NCI-H524 treated with DMSO at 0.1 percent for 48 hours (cell line): ENCODE measurements at regions not wholly inside any gene's neighbourhood (a gene's known extent, or its start where the extent isn't known, plus 50 kb on each side); places are given as distances from the start of the nearest gene placed in this dataset.

ENCODE experiments used
- DNase-seq: peaks from one replicate; lab custom pipeline; 2025; lab: John Stamatoyannopoulos, UW

DNA sequence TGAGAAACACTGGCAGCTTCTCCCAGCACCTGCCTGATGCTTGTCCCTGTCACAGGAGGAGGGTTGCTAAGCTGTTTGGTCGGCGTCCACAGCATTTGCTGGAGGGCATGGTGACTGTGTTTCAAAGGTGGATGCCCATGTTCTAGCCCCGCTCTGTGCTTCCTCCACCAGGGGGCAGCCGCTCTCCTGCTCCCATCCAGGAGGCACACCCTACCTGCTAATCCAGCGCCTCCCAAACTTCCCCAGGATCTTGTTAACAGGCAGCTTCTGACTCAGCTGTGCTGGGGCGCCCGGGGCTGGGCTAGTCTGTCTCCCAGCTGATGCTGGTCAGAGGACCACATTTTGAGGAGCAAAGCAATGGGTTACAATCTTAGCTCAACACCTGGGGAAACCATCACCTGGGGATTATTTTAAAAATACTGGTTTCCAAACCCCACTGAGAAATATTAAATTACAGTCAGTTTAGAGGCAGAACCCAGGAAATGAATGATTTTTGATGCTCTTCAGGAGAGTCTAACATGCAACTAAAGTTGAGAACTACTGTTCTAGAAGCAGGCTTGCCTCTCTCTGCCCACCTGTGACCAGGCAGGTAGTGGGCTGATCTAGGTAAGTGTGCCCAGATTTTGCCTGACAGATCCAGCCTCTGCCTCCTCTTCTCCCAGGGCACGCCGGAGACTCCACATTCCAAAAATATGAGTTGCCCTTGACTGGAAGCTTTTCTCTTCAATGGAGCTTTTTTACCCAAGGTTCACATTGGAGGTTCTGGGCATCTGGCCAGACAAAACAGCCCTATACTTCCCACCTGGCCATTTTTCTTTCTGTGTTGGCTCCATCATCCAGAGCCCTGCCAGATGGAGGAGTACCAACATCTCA lies 92.7 kb upstream of the GPR26 start:
- no peak for DNase-seq

DNA sequence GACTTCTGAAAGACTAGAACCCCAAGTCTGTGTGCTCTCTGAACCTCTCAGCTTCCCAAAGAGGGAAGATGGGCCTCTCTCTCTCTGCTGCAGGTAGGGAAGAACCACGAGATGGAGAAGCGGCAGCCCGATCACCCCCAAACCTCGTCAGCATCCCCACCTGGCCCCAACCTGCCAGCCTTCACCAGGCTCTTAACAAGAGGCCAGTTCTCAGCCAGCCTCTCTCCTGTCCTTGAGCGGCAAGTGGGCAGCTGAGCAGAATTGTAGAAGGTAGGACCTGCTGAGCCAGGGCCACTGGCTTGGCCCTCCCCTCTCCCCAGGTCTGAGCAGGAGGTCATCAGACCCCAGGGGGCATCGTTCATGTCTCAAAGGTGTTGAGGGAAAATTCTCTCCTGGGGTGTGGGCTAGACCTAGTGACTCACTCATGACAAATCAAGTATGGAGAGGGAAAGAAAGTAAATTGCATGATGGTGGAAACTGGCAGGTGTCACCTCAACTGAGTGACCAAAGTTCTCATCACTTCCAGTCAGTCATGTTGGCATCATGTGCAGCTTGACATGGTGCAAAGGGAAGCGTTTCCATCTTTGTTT lies 92.0 kb upstream of the GPR26 start:
- no peak for DNase-seq

DNA sequence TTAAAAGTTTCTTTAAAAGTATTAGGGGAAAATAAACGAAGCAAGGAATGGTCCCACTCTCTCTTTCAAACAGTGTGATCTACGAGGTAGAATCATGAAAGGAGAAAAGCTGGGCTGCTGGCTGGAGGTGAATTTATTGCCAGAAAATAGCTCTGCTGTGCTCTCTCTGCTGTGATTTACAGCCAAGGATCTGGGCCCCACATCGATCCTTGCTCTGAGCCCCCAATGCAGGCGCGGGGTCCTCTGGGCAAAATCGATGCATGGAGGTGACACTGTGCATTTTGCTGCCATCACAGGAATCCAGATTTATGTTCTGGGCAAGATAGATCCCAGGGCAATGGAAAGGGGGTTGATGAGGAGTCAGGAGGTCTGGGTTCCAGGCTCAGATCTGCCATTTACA lies 91.0 kb upstream of the GPR26 start:
- DNase-seq, result no peak

DNA sequence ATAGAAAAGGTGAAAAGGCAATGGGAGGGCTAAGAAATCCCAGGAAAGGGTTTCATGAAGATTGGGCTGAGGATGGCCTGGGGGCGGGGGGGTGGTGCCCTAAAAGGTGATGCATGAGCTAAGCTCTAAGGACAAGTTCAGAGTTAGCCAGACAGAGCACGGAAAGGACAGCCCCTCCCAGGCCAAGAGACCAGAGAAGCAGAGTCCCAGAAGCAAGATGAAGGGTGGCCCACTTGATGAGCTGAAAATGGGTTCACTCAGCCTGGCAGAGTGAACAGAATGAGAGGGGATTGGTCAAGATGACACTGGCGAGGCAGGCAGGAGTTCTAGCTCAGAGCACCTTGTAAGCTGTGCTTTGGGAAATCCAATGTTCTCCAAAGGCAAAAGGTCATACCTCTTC lies 89.4 kb upstream of the GPR26 start:
- no peak for DNase-seq

DNA sequence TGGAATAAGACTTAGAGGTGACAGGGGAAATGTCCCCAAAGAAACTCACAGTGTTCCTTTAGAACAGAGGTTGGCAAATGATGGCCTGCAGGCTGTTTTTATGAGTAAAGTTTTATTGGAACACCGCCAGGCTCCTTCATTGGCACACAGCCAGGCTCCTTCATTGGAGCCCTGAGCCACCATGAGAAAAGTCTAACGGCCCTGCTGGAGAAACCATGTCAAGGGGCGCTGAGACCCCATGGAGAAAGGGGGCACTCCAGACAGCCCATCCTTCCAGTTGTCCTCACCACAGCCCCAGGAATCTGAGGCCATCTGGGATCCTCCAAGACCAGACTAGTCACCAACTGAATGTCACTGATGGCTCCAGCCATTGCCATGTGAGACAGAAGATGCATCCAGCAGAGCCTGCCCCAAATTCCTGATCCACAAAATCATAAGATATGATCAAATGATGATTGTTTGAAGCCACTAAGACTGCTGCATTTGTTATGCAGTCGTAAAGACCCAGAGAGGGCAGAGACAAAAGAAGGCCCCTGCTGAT lies 88.2 kb upstream of the GPR26 start:
- DNase-seq, result no peak

DNA sequence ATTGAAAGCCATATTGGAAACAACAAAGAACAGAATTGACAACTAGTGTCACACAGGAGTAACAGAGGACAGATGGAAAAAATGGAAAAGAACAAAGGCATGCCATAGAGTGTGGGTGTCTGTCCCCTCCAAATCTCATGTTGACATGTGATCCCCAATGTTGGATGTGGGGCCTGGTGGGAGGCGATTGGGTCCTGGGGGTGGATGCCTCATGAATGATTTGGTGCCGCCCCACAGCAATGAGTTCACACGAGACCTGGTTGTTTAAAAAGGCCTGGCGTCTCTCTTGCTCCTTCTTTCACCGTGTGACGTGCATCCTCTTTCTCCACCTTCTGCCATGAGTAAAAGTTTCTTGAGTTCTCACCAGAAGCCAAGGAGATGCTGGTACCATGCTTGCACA lies 87.4 kb upstream of the GPR26 start:
- no peak for DNase-seq

DNA sequence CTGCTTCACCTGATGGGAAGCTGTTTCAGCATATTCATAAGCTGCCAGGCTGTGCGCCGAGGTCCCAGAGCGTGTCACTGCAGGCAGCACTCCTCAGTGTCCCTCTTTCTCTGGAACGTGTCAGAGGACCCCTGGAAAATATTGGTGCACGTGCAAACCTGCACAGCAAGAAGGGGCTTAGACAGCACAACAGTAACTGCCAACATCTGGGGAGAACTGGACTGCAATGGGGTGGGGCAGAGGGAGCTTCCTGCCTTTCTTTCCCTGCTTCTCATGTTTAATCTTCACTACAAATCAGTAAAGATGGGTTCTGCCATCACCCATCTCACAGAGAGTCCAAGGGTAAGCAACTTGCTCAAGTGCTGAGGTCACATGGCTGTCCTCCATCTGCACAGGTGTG lies 86.5 kb upstream of the GPR26 start:
- DNase-seq, result no peak

DNA sequence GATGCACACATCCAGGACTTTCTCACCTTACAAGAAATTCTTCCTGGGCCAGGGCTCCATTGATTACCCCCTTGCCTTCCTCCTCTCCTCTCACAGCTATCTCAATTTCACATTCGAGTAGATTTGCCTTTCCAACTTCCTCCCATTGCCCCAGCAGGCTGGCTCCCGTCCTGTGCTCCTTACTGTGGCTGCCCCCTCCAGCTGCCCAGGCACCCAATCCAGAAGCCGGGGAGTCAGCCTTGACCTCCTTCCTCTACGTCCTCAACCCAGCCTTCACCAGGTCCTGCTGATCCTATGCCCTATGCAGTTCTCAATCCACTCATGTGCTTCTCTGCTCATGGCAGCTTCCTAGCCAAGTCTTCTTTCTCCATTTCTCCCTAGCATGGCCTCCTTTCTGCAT lies 85.7 kb upstream of the GPR26 start:
- DNase-seq, result no peak

DNA sequence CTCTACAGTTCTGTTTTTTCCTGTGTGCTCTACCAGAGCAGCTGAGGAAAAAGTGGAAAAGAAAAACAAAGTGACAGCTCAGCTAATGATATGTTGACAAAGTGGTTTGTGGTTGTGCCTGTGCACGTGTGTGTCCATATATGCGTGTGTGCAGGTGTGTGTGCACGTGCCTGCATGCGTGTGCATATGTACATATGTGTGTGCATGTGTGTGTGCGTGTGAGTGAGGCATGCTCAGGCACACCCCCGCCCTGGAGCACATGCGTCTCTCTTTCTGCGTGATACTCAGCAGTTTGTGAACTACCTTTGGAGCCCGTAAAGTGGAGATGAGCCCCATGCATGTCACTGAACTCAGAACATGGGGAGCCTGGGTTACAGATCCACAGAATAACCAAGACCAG lies 84.5 kb upstream of the GPR26 start:
- no peak for DNase-seq

DNA sequence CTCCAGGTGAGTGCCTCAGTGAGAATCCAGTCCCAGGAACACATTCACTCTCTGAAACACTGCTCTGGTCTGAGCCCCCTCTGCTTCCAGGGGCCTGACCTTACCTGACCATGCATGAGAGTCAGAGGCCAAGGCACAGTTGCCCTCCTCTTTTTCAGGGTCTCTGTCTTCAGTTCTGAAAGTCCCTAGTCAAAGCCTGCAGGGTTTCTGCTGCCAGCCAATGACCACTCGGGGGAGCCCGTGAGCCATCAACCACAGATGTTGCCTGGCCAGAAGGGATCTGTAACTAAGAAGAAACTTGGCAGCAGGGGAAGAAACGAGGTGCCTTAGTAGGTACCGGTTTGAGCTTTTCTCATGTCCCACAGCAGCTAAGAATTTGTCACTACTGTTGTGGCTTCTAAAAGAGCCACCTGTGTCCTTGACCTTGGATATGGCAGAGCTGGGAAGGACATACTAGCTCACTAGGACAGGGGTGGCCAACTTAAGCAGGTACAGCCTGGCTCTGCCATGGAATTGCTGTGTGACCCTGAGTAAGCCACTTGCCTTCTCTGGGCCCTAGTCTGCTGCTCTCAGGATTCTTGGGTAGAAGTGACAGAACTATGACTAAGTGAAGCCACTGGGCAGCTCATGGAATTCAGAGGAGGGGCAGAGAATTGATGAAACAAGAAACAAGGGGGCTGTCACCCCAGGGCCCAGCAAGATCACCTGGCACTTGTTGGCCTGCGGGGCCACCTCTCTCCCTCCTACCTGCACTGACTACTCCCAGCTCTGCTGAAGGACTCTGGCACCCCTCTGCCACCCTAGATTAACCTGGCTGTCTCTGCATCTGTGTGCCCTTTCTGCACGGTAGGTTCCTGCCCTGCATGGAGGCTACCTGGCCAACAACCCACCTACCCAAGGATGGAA lies 83.8 kb upstream of the GPR26 start:
- no peak for DNase-seq

DNA sequence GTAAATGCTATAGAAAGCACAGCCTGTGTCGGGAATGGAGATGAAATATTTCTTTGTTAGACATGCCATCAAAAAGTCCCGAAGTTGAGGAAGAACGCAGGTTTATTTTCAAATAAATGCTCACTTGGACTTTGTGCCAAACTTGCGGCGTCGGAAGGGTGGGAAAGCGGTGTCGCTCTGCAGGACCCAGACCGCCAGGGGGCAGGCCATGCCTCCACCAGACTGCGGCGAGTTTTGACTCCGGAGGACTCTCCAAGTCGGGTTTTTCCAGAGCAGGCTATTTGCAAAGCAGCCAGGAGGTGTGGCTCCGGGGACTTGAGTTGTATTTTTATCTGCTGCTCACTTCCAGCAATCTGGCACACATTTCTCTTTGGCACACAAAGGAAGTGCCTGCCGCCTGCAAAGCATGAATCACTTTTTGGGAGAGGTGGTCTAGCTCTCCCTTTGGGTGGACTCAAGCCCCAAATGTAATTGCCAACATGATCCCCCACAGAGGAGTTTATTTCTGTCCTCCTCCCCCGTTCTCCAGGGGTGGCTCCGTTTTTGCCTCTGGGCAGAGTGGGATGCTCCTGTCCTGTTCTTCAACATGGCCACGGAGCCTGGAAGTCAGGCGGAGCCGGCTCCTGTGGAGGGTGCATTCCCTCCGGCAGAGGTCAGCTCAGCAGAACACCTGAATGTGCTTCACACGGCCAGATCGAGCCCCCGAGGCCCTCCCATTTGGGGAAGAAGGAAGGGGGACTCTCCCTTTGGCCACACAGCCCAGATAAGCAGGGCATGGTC lies 82.3 kb upstream of the GPR26 start:
- no peak for DNase-seq

DNA sequence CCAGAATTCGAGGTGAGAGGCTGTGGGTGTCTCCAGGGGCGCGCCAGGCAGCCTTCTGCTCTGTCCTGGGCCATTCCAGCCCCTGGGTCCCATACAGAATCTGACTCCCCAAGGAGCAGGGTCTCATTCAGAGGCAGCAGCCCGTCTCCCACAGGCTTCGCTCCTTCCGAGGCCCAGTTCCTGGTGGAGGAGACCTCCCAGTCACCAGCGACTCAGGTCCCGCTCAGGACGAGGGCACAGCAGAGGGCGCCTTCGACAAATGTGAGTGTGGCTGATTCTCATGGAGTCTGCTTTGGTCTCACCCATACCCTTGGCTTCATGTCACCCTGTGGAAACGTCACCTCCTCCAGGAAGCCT lies 81.8 kb upstream of the GPR26 start:
- DNase-seq, result no peak

DNA sequence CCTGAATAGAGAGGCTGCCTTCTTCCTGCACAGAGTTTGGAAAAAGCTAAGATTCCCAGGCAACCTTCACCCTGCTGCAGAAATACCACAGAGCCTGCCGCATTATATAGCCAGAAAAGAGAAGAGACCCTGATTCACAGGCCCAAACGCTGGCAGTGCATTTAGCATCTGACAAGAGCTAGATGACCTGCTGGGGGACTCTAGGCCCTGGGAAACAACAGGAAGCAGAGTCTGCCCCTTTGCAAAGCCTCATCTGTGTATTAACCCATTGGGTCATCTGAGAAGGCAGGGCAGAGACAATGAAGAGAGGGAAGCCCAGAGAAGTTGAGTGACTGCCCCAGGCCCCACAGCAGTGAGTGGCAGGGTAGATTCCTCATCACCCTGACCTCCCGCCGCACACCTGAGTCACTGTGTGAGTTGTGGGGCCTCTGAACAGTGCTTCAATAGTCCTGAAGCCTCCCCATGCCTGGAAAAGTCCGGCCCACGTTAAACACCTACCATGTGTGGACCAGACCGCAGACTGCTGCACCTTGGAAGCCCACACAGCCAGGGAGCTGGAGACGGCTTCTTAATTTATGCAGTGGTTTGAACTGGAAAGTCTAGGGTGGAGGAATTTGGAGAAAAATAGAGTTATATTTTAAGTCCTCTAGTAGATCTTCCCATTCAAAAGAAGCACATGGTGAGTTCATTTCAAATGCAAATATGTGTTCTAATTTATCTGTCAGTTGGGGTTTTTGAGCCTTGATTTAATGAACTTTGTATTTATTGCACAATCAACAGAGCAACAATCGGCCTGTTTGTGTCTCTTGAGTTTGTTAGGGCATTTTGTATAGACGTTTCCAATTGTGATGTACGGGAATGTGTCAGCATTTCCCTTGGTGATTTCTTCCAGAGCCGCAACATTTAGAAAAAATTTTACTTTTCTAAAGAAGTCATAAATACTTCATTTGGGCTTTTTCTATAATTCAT lies 80.4 kb upstream of the GPR26 start:
- DNase-seq, result no peak

DNA sequence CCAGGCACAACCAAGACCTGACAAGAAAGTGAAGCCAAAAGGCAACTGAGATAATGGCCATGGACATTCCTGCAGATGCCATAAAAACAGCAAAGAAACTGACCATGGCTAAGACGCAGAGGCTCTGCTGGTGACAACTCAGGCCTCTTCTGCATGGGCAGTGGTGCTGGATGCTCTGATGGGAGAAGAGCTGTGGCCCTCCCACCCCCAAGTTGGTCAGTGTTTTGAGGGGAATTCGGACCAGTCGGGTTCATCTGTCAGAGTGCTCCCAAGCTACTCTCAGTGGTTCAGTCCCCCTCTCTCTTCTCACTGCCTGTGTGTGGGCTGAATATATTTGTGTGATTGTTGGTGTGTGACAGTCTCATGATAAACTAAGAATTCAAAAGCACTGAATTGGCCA lies 79.0 kb upstream of the GPR26 start:
- no peak for DNase-seq

DNA sequence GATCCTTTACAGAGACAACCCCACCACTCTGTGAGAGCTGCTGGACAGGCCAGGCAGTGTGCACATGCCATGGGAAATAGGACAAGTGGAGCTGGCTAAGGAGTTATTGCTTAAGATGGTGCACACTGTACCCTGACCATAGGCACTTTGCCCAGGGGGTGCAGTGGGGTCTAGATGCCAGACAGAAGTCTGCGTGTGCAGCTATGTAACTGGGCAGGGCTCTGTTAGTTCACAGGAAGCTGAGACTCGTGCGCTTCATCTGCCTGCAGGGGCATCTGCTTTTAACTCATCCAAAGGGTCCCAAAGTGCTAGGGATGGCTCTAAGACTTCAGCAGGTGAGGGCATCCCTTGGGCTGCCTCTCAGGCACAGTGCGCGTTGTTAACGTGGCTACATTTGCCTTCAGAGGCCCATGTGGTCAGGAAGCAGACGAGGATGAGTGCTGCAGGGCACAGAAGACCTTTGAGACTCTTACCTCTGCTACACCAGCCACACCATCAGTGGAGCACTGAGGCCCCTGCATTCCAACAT lies 77.7 kb upstream of the GPR26 start:
- no peak for DNase-seq

DNA sequence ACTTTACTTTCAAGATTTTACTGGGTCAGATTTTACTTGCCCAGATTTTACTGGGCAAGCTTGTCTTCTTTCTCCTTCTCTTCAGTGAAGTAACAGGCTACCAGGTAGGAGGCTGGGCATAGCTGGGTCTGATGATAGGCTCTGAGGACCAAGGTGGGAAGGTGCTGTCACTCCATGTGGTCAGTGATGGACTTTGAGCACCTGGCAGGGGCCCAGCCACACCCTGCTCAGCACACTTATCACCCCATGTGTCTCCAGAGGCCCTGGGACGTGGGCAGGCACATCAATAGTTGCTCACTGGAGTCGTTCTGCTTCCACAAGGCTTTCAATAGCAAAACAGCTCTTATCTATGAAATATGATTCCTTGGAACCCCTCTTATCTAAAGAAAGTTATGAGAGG lies 70.5 kb upstream of the GPR26 start:
- DNase-seq, result no peak

DNA sequence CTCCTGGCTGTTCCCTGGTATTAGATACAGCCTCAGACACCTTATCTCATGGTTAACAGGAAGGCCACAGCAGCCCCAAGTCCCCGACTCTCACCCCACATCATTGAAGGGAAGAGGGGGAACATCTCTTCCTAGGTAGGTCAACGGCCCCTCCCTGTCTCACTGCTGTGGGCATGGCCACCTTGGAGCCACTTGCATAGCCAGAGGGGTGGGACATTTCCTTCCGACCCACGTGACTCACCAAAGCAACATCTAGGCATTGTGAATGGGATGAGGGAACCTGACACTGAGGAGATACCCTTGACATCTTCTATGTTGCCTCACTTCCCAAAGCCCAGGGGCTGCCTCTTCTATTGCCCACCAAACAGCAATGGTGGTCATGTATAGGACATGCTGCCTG lies 68.5 kb upstream of the GPR26 start:
- no peak for DNase-seq

DNA sequence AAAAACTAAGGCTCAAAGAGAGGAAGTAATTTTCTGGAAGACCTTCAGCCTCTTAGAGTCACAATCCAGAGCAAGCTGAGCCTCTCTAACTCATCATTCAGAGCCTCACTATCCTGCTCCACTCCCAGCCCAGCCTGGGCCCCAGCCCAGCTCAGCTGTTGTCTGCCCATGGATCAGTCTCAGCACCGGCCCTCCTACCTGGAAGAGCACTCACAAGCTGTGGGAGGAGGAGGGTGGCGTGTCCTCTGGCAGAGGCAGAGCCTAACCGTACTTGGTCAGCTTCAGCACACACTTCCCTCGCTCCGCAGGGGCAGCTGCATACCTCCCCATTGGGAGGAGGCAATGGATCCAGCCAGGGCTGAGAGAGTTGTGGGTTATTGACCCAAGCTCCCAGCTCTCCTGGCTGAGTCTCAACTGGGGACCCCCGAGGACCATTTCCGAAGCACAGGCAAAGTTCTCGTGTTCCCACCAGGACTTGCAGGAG lies 66.7 kb upstream of the GPR26 start:
- no peak for DNase-seq

DNA sequence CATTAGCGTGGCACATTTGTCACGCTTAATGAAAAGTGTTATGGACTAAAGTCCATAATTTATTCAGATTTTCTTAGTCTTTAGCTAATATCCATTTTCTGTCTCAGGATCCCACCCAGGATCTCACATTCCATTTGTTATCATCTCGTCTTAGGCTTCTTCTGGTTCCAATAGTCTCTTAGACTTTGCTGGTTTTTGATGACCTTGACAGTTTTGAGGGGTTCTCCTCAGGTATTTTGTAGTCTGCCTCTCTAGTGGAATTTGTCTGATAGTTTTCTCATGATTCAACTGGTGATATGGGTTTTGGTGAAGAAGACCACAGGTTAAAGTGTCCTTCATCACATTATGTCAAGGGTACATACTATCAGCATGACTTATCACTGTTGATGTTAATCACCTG lies 66.0 kb upstream of the GPR26 start:
- no peak for DNase-seq

DNA sequence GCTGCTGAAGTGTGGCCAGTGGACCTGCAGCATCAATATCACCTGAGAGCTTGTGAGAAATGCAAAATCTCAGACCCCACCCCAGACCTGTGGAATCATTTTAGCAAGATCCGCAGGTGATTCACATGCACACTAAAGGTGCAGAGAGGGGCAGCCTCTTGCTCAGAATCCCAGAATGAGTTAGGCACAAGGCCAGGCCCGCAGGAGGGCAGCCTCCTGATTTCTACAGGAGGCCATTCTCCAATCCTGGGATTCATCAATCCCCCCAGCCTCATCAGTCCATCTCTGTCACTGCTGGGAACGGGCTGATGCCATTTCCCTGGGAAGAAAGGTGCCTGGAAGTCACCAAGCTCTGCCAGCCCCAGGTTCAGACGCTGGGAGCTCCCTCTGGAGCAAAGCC lies 63.0 kb upstream of the GPR26 start:
- DNase-seq, result no peak
